ENCODE measurements at regions not wholly inside any gene's neighbourhood (a gene's known extent, or its start where the extent isn't known, plus 50 kb on each side); places are given as distances from the start of the nearest gene placed in this dataset.

DNA sequence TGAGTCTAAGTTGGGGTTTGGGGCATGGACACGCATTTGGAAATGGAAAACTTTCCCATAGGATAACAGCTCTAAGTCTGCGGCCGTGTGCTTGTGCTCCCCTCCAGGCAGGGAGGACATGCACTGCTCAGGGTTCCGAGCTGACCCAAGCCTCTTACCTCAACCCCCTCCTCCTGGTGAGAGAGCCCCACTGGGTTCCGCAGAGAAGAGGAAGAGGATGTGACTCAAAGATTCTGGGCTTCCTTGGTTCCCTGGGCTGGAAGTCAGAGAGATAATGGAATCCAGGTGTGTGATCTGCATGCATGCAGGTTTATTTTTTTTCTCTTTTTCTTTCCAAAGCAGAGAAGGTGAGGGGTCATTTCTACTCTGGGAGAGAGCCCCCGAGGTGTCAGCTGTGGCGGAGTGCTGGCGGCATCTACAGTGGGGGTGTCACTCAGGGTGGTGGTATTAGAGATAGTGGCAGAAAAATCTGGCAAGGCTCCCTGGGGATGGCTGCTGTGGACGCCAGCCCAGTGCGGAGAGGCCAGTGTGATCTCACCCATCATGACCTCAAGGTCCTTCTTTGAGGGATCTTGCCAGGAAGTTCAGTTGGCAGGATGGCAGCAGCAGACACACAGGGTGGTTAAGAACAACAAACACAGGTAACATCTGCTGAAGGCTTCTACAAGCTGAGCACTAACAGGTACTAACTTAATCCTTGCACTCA is 168.7 kb upstream of the HAND2 start:
- Histone ChIP-seq H3K4me1 (ENCODE audit: insufficient read depth, low read length) (no peaks in the 10 kb centered on the region), H3K4me3 (ENCODE audit: low read length) (no peak overlapping the region), H3K9me3 (ENCODE audit: low read length) (no peaks in the 10 kb centered on the region), H3K27me3 (ENCODE audit: insufficient read depth, low read length) (no peaks in the 10 kb centered on the region), H3K36me3 (ENCODE audit: insufficient read depth, low read length) (no peaks in the 10 kb centered on the region), H2AFZ (ENCODE audit: low read depth, low read length) (no peak overlapping the region)

DNA sequence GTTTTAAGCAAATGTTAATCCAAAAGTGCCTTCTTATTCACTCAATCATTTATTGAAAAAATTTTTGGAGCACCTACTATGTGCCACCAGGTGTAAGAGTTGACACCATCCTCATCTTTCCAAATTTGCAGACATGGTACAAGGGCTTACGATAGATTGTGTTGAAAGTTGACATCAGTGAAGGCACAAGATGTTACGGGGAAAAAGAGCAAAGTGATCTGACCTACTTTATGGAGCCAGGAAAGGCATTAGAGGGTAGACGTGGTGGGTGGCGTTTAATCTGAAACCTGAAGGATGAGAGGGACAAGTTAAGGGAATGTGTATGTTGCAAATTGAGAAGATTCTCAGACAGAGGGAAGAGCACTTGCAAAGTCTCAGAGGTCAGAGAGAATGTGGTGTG is 167.8 kb upstream of the HAND2 start:
- Histone ChIP-seq H3K36me3 (ENCODE audit: insufficient read depth, low read length) (no peaks in the 10 kb centered on the region), H3K27me3 (ENCODE audit: insufficient read depth, low read length) (no peaks in the 10 kb centered on the region), H3K4me1 (ENCODE audit: insufficient read depth, low read length) (no peaks in the 10 kb centered on the region), H3K9me3 (ENCODE audit: low read length) (no peaks in the 10 kb centered on the region), H3K4me3 (ENCODE audit: low read length) (no peak overlapping the region), H2AFZ (ENCODE audit: low read depth, low read length) (no peak overlapping the region)

DNA sequence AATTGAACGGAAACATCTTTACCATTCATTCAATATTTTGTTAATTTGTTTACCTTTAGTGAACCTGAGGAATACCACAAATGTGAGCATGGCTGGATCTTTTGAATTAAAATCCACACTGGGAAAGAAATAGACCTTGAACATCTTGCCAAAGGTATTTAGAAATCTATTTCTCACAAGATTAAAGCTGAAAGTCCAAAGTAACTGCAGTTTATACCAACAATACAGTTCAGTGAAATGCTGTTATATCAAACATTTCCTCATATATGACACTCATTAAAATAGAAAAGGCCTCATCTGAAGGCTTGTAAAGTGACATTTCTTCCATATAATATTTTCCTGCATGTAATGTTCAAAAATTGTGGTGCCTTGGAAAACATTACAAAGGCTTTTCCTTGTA is 166.5 kb upstream of the HAND2 start:
- no peaks in the 10 kb centered on the region for H3K27me3 ChIP-seq (ENCODE audit: insufficient read depth, low read length)
- no peaks in the 10 kb centered on the region for H3K9me3 ChIP-seq (ENCODE audit: low read length)
- no peak overlapping the region for H3K4me3 ChIP-seq (ENCODE audit: low read length)
- H3K4me1 ChIP-seq (ENCODE audit: insufficient read depth, low read length): no peaks in the 10 kb centered on the region
- no peak overlapping the region for H2AFZ ChIP-seq (ENCODE audit: low read depth, low read length)
- no peaks in the 10 kb centered on the region for H3K36me3 ChIP-seq (ENCODE audit: insufficient read depth, low read length)

DNA sequence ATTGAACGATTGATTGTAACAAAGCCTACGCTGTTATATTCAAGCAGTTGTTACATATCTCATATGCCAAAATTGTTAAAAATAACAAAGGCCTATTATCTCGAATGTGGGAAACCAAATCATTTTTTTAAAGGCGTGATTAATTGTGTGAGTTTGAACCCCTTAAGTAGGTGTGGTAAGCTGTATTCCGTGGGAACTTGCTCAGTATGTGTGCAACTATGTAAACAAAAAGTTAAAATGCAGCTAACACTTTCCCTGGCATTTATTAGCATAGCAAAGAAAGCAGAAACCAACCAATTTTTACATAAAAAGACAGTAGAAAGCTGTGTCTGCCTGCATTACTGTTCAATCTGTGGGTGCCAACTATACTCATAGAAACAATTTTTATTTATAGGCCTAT is 166.0 kb upstream of the HAND2 start:
- Histone ChIP-seq H3K4me1 (ENCODE audit: insufficient read depth, low read length) (no peaks in the 10 kb centered on the region), H3K4me3 (ENCODE audit: low read length) (no peak overlapping the region), H3K27me3 (ENCODE audit: insufficient read depth, low read length) (no peaks in the 10 kb centered on the region), H2AFZ (ENCODE audit: low read depth, low read length) (no peak overlapping the region), H3K9me3 (ENCODE audit: low read length) (no peaks in the 10 kb centered on the region), H3K36me3 (ENCODE audit: insufficient read depth, low read length) (no peaks in the 10 kb centered on the region)

DNA sequence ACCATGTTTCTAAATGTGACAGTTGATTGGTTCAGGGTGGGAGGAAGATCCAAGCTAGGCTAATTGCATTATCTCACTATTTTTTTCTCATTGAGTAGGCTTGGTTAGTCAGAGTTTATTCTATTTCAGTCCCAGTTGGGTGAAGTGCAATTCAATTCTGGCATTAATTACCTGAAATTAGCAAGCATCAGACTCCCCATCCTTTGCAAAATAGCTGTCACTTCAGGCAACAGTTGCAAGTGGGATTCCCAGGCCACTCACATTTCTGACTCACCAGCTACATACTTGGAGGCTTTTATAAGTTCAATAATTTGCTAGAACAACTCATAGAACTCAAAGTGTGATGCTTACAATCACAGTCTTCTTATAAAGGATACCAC is 155.8 kb upstream of the HAND2 start:
- Histone ChIP-seq H2AFZ (ENCODE audit: low read depth, low read length) (no peak overlapping the region), H3K27me3 (ENCODE audit: insufficient read depth, low read length) (no peaks in the 10 kb centered on the region), H3K9me3 (ENCODE audit: low read length) (no peaks in the 10 kb centered on the region), H3K36me3 (ENCODE audit: insufficient read depth, low read length) (no peaks in the 10 kb centered on the region), H3K4me3 (ENCODE audit: low read length) (no peak overlapping the region), H3K4me1 (ENCODE audit: insufficient read depth, low read length) (no peaks in the 10 kb centered on the region)

DNA sequence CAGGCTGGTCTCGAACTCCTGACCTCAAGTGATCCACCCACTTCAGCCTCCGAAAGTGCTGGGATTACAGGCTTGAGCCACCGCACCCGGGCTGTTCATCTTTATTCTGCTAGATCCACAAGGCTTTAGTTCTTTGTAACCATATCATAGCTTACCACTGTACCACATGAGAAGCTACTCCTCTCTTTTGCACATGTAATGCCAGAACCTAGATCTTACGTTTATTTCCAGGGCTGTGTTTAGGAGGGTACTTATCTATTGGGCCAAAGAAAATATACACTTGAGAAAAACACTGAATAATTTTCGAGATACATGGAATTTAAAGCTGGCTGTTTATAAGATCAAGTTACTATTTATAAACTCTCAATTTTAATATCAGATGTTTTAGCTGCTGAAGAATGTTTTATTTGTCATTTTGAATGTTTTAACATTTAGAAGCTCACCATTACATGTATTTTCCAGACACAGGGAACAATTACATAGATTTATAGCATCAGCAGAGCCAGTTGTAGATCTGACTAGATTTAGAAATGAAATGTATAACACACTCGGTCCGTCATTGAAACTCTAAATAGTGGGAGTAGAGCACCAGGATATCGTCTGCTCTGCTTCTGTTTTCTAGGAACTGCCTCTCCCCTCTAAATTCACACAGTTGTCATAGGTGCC is 155.3 kb upstream of the HAND2 start:
- Histone ChIP-seq H3K36me3 (ENCODE audit: insufficient read depth, low read length) (no peaks in the 10 kb centered on the region), H3K9me3 (ENCODE audit: low read length) (no peaks in the 10 kb centered on the region), H3K4me1 (ENCODE audit: insufficient read depth, low read length) (no peaks in the 10 kb centered on the region), H3K27me3 (ENCODE audit: insufficient read depth, low read length) (no peaks in the 10 kb centered on the region), H2AFZ (ENCODE audit: low read depth, low read length) (no peak overlapping the region), H3K4me3 (ENCODE audit: low read length) (no peak overlapping the region)

DNA sequence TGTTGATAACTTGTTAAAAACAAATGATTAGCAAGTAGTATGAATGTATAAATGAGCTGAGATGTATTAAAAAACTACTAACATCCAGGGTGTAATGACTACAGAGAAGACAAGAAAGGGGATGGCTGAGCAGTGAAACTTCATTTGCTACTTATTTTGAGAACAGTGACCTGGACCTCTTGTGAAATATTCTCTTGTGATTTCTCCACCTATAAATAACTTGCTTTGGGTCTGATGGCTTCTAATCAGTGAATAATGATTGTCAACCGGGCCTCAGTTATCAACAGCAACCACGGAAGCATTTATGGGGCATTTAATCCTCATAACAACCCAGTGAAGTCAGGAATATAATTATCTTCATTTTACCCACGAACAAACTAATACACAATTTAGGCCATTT is 154.2 kb upstream of the HAND2 start:
- H3K4me1 ChIP-seq (ENCODE audit: insufficient read depth, low read length): no peaks in the 10 kb centered on the region
- H3K4me3 ChIP-seq (ENCODE audit: low read length): no peak overlapping the region
- no peaks in the 10 kb centered on the region for H3K27me3 ChIP-seq (ENCODE audit: insufficient read depth, low read length)
- H3K9me3 ChIP-seq (ENCODE audit: low read length): no peaks in the 10 kb centered on the region
- H2AFZ ChIP-seq (ENCODE audit: low read depth, low read length): no peak overlapping the region
- no peaks in the 10 kb centered on the region for H3K36me3 ChIP-seq (ENCODE audit: insufficient read depth, low read length)

DNA sequence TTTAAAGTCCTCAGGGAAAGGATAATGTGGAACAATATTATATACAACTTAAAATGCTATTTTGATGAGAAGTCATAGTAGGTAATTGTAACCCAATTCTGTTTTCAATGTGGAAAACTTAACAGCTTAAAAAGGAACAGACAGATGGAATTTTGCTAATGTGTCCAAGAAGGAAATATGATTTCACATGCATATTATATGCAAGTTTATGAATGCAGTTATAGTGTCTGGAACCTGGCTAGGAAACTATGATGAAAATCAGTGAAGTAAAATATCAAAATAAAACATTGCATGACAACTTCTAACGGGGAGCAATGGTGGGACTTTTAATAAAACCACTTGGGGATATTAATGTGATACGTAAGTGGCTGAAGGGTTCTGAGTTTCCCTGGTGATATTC is 152.6 kb upstream of the HAND2 start:
- no peaks in the 10 kb centered on the region for H3K27me3 ChIP-seq (ENCODE audit: insufficient read depth, low read length)
- H3K9me3 ChIP-seq (ENCODE audit: low read length): no peaks in the 10 kb centered on the region
- no peak overlapping the region for H2AFZ ChIP-seq (ENCODE audit: low read depth, low read length)
- H3K36me3 ChIP-seq (ENCODE audit: insufficient read depth, low read length): no peaks in the 10 kb centered on the region
- no peaks in the 10 kb centered on the region for H3K4me1 ChIP-seq (ENCODE audit: insufficient read depth, low read length)
- no peak overlapping the region for H3K4me3 ChIP-seq (ENCODE audit: low read length)

DNA sequence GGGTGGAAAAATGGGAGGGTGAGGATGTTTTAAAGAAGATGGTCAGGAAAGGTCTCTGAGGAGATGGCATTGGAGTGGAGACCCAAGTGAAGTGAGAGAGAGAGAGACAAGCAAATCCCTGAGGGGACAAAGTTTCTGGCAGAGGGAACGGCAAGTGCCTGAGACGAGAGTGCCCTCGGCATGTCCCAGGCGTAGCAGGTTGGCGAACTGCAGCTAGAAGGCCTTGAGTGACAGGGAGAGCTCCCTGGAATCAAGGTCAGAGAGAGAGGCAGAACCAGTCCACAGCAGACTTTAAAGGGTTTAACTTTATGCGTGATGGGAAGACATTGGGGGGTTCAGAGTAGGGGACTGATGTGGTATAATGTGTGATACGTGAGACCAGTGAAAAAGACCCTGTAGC is 150.2 kb upstream of the HAND2 start:
- H3K4me3 ChIP-seq (ENCODE audit: low read length): no peak overlapping the region
- H3K9me3 ChIP-seq (ENCODE audit: low read length): no peaks in the 10 kb centered on the region
- H3K36me3 ChIP-seq (ENCODE audit: insufficient read depth, low read length): no peaks in the 10 kb centered on the region
- no peak overlapping the region for H2AFZ ChIP-seq (ENCODE audit: low read depth, low read length)
- no peaks in the 10 kb centered on the region for H3K4me1 ChIP-seq (ENCODE audit: insufficient read depth, low read length)
- H3K27me3 ChIP-seq (ENCODE audit: insufficient read depth, low read length): no peaks in the 10 kb centered on the region

DNA sequence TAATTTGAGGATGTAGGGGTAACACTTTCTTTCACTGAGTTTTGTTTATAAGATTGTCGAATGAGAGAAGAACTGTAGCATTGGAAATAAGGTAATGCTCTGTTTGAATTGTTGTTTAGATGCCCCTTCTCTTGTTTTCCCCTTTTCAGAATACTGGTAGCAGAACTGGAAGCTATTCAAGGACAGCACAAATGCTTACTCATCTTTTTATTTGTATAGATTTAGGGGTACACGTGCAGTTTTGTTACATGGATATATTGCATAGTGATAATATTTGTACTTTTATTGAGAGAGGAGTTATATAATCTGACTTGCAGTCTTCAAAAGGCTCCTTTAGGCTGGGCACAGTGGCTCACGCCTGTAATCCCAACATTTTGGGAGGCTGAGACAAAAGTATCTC is 145.4 kb upstream of the HAND2 start:
- H3K27me3 ChIP-seq (ENCODE audit: insufficient read depth, low read length): no peaks in the 10 kb centered on the region
- no peak overlapping the region for H2AFZ ChIP-seq (ENCODE audit: low read depth, low read length)
- H3K9me3 ChIP-seq (ENCODE audit: low read length): no peaks in the 10 kb centered on the region
- no peaks in the 10 kb centered on the region for H3K4me1 ChIP-seq (ENCODE audit: insufficient read depth, low read length)
- H3K4me3 ChIP-seq (ENCODE audit: low read length): no peak overlapping the region
- no peaks in the 10 kb centered on the region for H3K36me3 ChIP-seq (ENCODE audit: insufficient read depth, low read length)

DNA sequence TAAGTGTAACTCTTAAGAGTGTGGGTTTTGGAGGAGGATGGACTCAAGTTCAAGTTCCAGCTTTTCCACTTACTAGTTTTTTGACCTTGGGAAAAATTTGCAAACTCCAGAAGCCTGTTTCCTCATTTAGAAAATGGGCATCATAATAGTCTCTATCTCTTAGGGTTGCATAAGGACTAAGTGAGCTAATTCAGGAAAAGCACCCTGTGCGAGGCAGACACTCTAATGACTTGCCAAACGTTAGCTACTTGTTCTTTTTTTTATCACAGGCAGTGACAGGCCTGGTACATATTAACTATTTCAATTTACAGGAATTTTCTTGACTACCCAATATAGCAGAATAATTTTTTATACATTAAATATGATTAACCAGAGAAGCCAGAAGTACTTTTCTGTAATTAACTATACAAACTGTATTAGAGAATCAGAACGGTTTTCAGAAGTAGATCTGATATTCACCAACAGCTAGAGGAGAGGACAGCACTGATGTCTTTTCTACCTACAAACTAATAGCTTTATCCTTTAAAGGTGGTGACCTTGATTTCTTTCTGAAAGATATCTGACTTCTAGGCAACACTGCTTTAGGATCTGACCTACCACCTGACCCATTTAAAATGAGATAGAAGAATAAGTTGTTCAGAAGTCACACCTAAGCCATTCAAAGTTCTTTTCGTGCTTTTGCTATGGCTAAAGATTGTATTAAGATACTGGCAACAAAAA is 139.6 kb upstream of the HAND2 start:
- Histone ChIP-seq H2AFZ (ENCODE audit: low read depth, low read length) (no peak overlapping the region), H3K9me3 (ENCODE audit: low read length) (no peaks in the 10 kb centered on the region), H3K36me3 (ENCODE audit: insufficient read depth, low read length) (no peaks in the 10 kb centered on the region), H3K27me3 (ENCODE audit: insufficient read depth, low read length) (no peaks in the 10 kb centered on the region), H3K4me1 (ENCODE audit: insufficient read depth, low read length) (no peaks in the 10 kb centered on the region), H3K4me3 (ENCODE audit: low read length) (no peak overlapping the region)

DNA sequence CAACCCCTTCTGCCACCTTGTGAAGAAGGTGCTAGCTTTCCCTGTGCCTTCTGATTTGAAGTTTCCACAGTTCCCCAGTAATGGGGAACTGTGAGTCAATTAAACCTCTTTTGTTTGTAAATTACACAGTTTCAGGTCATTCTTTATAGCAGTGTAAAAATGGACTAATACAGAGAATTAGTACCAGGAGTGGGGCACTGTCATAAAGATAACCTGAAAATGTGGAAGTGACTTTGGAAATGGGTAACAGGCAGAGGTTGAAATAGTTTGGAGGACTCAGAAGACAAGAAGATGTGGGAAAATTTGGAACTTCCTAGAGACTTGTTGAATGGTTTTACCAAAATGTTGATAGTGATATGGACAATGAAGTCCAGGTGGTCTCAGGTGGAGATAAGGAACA is 131.0 kb upstream of the HAND2 start:
- Histone ChIP-seq H3K27me3 (ENCODE audit: insufficient read depth, low read length) (no peaks in the 10 kb centered on the region), H3K36me3 (ENCODE audit: insufficient read depth, low read length) (no peaks in the 10 kb centered on the region)

DNA sequence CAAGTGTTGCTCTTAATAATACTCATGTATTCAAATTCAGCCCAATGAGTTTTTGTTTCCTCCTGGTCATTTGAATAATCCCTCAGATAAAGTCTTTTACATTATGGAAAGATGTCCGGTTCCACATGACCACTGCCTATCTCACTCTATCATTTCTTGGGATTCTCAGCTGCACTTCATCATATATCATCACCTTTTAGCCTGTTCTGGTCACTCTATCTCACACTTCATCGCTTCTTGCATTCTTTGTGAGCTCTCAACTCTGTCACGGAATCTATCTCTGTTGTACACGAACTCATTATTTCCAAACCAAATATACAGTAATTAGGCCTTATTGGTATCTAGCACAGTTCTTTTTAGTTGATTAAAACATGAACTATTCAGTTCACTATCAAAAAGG is 126.9 kb upstream of the HAND2 start:
- H3K4me3 ChIP-seq (ENCODE audit: low read length): no peak overlapping the region
- no peaks in the 10 kb centered on the region for H3K9me3 ChIP-seq (ENCODE audit: low read length)
- no peaks in the 10 kb centered on the region for H3K36me3 ChIP-seq (ENCODE audit: insufficient read depth, low read length)
- H3K4me1 ChIP-seq (ENCODE audit: insufficient read depth, low read length): no peaks in the 10 kb centered on the region
- H3K27me3 ChIP-seq (ENCODE audit: insufficient read depth, low read length): no peaks in the 10 kb centered on the region
- no peak overlapping the region for H2AFZ ChIP-seq (ENCODE audit: low read depth, low read length)

More for the DNA sequence above, 131.0 kb upstream of the HAND2 start:
- H3K4me3 ChIP-seq (ENCODE audit: low read length): no peak overlapping the region
- no peaks in the 10 kb centered on the region for H3K9me3 ChIP-seq (ENCODE audit: low read length)
- H2AFZ ChIP-seq (ENCODE audit: low read depth, low read length): no peak overlapping the region
- no peaks in the 10 kb centered on the region for H3K4me1 ChIP-seq (ENCODE audit: insufficient read depth, low read length)
